Osteoblast (primary cell): ENCODE measurements at regions not wholly inside any gene's neighbourhood (a gene's known extent, or its start where the extent isn't known, plus 50 kb on each side); places are given as distances from the start of the nearest gene placed in this dataset.

Experiments
- DNase-seq: peaks from one replicate; pipeline ENCODE4 v3.0.0; 2011; ENCODE audit warnings: low spot score, mixed read lengths; ENCODE audit not compliant: insufficient read length; ENCODE audit errors: missing footprints
- H2AFZ ChIP-seq: 2 replicates; pipeline ENCODE4 v1.6.0; 2011; ENCODE audit warnings: mild to moderate bottlenecking, low read length
- H3K27ac ChIP-seq: 2 replicates; pipeline ENCODE4 v1.5.1; 2011; ENCODE audit warnings: mild to moderate bottlenecking, low read depth, low read length, moderate library complexity
- H3K27me3 ChIP-seq: 2 replicates; pipeline ENCODE4 v1.6.0; 2012; ENCODE audit warnings: mild to moderate bottlenecking, control low read depth, inconsistent platforms, low read length, moderate library complexity; ENCODE audit not compliant: insufficient read depth
- H3K36me3 ChIP-seq: 2 replicates; pipeline ENCODE4 v1.5.1; 2011; ENCODE audit warnings: mild to moderate bottlenecking, low read length, control low read depth, moderate library complexity; ENCODE audit not compliant: insufficient read depth
- H3K4me1 ChIP-seq: 2 replicates; pipeline ENCODE4 v1.5.1; 2011; ENCODE audit warnings: mild to moderate bottlenecking, low read length, control low read depth, moderate library complexity; ENCODE audit not compliant: insufficient read depth
- H3K4me2 ChIP-seq: 2 replicates; pipeline ENCODE4 v1.6.0; 2011; ENCODE audit warnings: mild to moderate bottlenecking, low read length; ENCODE audit not compliant: insufficient read depth
- H3K4me3 ChIP-seq: fragments of 200-600 bp; sonication (generic); 3 replicates; pipeline ENCODE4 v1.5.1; 2012; ENCODE audit warnings: mild to moderate bottlenecking, low read length, inconsistent platforms; ENCODE audit not compliant: insufficient read depth
- H3K79me2 ChIP-seq: 2 replicates; pipeline ENCODE4 v1.6.0; 2012; ENCODE audit warnings: mild to moderate bottlenecking, low read length, control low read depth, inconsistent platforms; ENCODE audit not compliant: insufficient read depth
- H3K9me3 ChIP-seq: 2 replicates; pipeline ENCODE4 v1.5.1; 2011; ENCODE audit warnings: low read depth, low read length, control low read depth
- H4K20me1 ChIP-seq: 2 replicates; pipeline ENCODE4 v1.6.0; 2012; ENCODE audit warnings: mild to moderate bottlenecking, low read length, control low read depth; ENCODE audit not compliant: insufficient read depth
- CTCF ChIP-seq: IDR thresholded peaks from 2 replicates; pipeline ENCODE4 v1.5.1; 2011; ENCODE audit warnings: mild to moderate bottlenecking, low read depth, low read length, moderate library complexity; ENCODE audit errors: extremely low read depth

GRCh38 chr1:185440877-185441276 is 123.8 kb upstream of the IVNS1ABP start:
- no peak overlapping the region for H3K4me3 ChIP-seq
- H2AFZ ChIP-seq = no peak overlapping the region
- peak overlapping the region; percentile 12 for H3K4me2 ChIP-seq
- H4K20me1 ChIP-seq = no peaks in the 10 kb centered on the region
- H3K4me1 ChIP-seq = peaks cover 28% of the 10 kb centered on the region
- H3K9me3 ChIP-seq = no peaks in the 10 kb centered on the region
- TF ChIP-seq CTCF = no peak
- H3K27ac ChIP-seq = peak overlapping the region; percentile 43
- H3K27me3 ChIP-seq = no peaks in the 10 kb centered on the region
- no peak for DNase-seq
- H3K36me3 ChIP-seq = no peaks in the 10 kb centered on the region
- no peaks in the 10 kb centered on the region for H3K79me2 ChIP-seq

DNA sequence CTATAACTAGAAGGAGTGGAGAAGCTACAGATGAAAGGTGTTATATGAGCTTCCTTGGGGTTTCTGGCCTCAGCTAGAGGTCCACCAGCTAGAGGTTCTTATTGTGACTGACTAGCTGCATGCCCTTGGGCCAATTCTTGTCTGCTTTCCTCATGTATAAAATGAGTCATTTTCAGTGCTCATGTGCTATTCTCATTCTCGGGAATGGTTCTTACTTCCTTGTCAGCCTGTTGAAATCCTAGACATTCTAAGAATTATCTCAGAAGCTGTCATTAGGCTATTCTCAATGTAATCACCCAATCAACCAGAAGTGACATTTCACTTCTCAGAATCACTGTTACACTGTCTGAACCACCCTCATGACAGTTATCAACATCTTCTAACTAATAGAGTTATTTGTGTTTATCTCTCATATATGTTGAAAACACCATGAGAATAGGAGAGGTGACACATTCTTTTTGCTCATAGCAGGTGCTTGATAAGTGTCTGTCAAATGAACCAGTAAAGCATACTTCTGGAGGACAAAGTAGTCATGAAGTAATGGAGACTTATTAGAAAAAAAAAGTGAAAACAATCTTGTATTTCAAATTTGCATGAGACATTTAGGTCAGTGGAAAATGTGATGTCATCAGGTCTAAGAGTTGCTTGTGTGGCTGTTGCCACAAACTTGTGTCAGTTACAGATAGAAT is 122.8 kb upstream of the IVNS1ABP start:
- no peak overlapping the region for H3K4me3 ChIP-seq
- no peaks in the 10 kb centered on the region for H4K20me1 ChIP-seq
- DNase-seq = peak; percentile 78
- peaks cover 28% of the 10 kb centered on the region for H3K4me1 ChIP-seq
- peak overlapping the region; percentile 10 for H2AFZ ChIP-seq
- H3K9me3 ChIP-seq = no peaks in the 10 kb centered on the region
- peak overlapping the region; percentile 57 for H3K27ac ChIP-seq
- no peaks in the 10 kb centered on the region for H3K27me3 ChIP-seq
- peak overlapping the region; percentile 20 for H3K4me2 ChIP-seq
- no peaks in the 10 kb centered on the region for H3K36me3 ChIP-seq
- no peaks in the 10 kb centered on the region for H3K79me2 ChIP-seq
- TF ChIP-seq CTCF = no peak

GRCh38 chr1:185438936-185439335 is 121.9 kb upstream of the IVNS1ABP start:
- H2AFZ ChIP-seq = no peak overlapping the region
- TF ChIP-seq CTCF = no peak
- no peak overlapping the region for H3K4me3 ChIP-seq
- peaks cover 28% of the 10 kb centered on the region for H3K4me1 ChIP-seq
- H4K20me1 ChIP-seq = no peaks in the 10 kb centered on the region
- H3K4me2 ChIP-seq = no peak overlapping the region
- DNase-seq = no peak
- H3K36me3 ChIP-seq = no peaks in the 10 kb centered on the region
- H3K27ac ChIP-seq = peak overlapping the region; percentile 57
- H3K27me3 ChIP-seq = no peaks in the 10 kb centered on the region
- H3K9me3 ChIP-seq = no peaks in the 10 kb centered on the region
- H3K79me2 ChIP-seq = no peaks in the 10 kb centered on the region

GRCh38 chr1:185435696-185436379 is 118.8 kb upstream of the IVNS1ABP start:
- H3K4me2 ChIP-seq = no peak overlapping the region
- H3K27ac ChIP-seq = no peak overlapping the region
- H3K79me2 ChIP-seq = no peaks in the 10 kb centered on the region
- no peak overlapping the region for H2AFZ ChIP-seq
- no peaks in the 10 kb centered on the region for H3K9me3 ChIP-seq
- no peak for DNase-seq
- H4K20me1 ChIP-seq = no peaks in the 10 kb centered on the region
- H3K4me1 ChIP-seq = peaks cover 12% of the 10 kb centered on the region
- no peak for TF ChIP-seq CTCF
- H3K4me3 ChIP-seq = no peak overlapping the region
- no peaks in the 10 kb centered on the region for H3K36me3 ChIP-seq
- no peaks in the 10 kb centered on the region for H3K27me3 ChIP-seq
